Caco-2 (cell line): ENCODE measurements at regions not wholly inside any gene's neighbourhood (a gene's known extent, or its start where the extent isn't known, plus 50 kb on each side); places are given as distances from the start of the nearest gene placed in this dataset.

ENCODE experiments used
- BruUV-seq: library from RNA; stranded (reverse); fragments of 400-500 nt; replicated peaks from 2 replicates; lab custom pipeline; 2021; lab: Mats Ljungman, UMichigan
- CTCF ChIA-PET: fragments of 300-600 bp; sonication (Branson Sonifier 250); formaldehyde crosslinking; loops from one replicate; lab custom pipeline; 2022; ENCODE audit warnings: antibody characterized with exemption; lab: Charles Lee
- POLR2A ChIA-PET: fragments of 300-600 bp; sonication (Branson Sonifier 250); formaldehyde crosslinking; loops from one replicate; lab custom pipeline; 2022; ENCODE audit warnings: antibody characterized with exemption; lab: Charles Lee
- DNase-seq, 2 experiments: peaks; one replicate each; pipeline versions ENCODE4 v3.0.0 to v3.0.0-alpha.2; 2020 to 2022
- H3K27me3 ChIP-seq: replicated peaks from 2 replicates; pipeline ENCODE4 v1.6.0; 2011; ENCODE audit warnings: low read length; ENCODE audit not compliant: control insufficient read depth, insufficient read depth
- H3K36me3 ChIP-seq: 2 replicates; pipeline ENCODE4 v1.5.1; 2011; ENCODE audit warnings: low read length; ENCODE audit not compliant: control insufficient read depth, insufficient read depth
- H3K4me1 ChIP-seq: fragments of 250-450 bp; sonication (Bioruptor Pico); 2 replicates; pipeline ENCODE4 v1.5.1; 2020; ENCODE audit warnings: mild to moderate bottlenecking
- H3K4me3 ChIP-seq: 2 replicates; pipeline ENCODE4 v1.5.1; 2011; ENCODE audit warnings: low read depth, mild to moderate bottlenecking, control low read depth, low read length
- H3K9me3 ChIP-seq: fragments of 250-450 bp; sonication (Bioruptor Pico); 2 replicates; pipeline ENCODE4 v1.5.1; 2020; ENCODE audit warnings: mild to moderate bottlenecking, moderate library complexity
- H3K27ac Mint-ChIP-seq: one replicate; pipeline ENCODE4 v1.8.0; 2022; ENCODE audit warnings: mixed read lengths; ENCODE audit not compliant: unreplicated experiment
- H3K27me3 Mint-ChIP-seq: one replicate; pipeline ENCODE4 v1.8.0; 2022; ENCODE audit warnings: mixed read lengths; ENCODE audit not compliant: insufficient read depth, unreplicated experiment
- H3K36me3 Mint-ChIP-seq: one replicate; pipeline ENCODE4 v1.8.0; 2022; ENCODE audit warnings: mild to moderate bottlenecking, mixed read lengths; ENCODE audit not compliant: insufficient read depth, unreplicated experiment
- H3K4me1 Mint-ChIP-seq: one replicate; pipeline ENCODE4 v1.8.0; 2022; ENCODE audit warnings: low read depth, mixed read lengths; ENCODE audit not compliant: unreplicated experiment
- H3K4me3 Mint-ChIP-seq: one replicate; pipeline ENCODE4 v1.8.0; 2022; ENCODE audit warnings: mild to moderate bottlenecking, moderate library complexity, mixed read lengths; ENCODE audit not compliant: unreplicated experiment
- H3K9me3 Mint-ChIP-seq: one replicate; pipeline ENCODE4 v1.8.0; 2022; ENCODE audit warnings: mixed read lengths; ENCODE audit not compliant: unreplicated experiment
- intact Hi-C: fragments of 100-400 bp; cut with micrococcal nuclease; formaldehyde crosslinking; loops from one replicate; pipeline ENCODE4 v1.10.0; 2022; ENCODE audit not compliant: unreplicated experiment
- TF ChIP-seq, protein P1 (sequence below), 2 experiments: fragments of 200-600 bp in 1 of 2; IDR thresholded peaks; 1 replicate in 1 of 2; 2 replicates in 1 of 2; pipeline versions ENCODE4 v1.5.1 to v1.8.0; 2011 to 2022; ENCODE audit warnings: antibody characterized with exemption in 1 of 2, control low read depth in 1 of 2, inconsistent platforms in 1 of 2, low read depth in 1 of 2, low read length in 1 of 2, mild to moderate bottlenecking in 1 of 2, moderate library complexity in 1 of 2; ENCODE audit not compliant: insufficient read depth in 1 of 2, severe bottlenecking in 1 of 2, unreplicated experiment in 1 of 2

GRCh38 chr9:129561594-129562281 is 59.2 kb downstream of the C9orf50 start:
- H3K36me3 Mint-ChIP-seq = peaks cover 12% of the 10 kb centered on the region
- no peaks in the 10 kb centered on the region for H3K9me3 ChIP-seq
- intact Hi-C loops = no loop called here
- peaks cover 32% of the 10 kb centered on the region for H3K4me1 ChIP-seq
- no peaks in the 10 kb centered on the region for H3K36me3 ChIP-seq
- H3K27me3 Mint-ChIP-seq = no peaks in the 10 kb centered on the region
- H3K27me3 ChIP-seq = no peaks in the 10 kb centered on the region
- peaks cover 32% of the 10 kb centered on the region for H3K4me1 Mint-ChIP-seq
- H3K9me3 Mint-ChIP-seq = no peaks in the 10 kb centered on the region
- H3K27ac Mint-ChIP-seq = peak overlapping the region; percentile 33
- POLR2A ChIA-PET = no interaction called here
- CTCF ChIA-PET = no interaction called here
- H3K4me3 Mint-ChIP-seq = no peak overlapping the region
- TF ChIP-seq, protein P1, sequence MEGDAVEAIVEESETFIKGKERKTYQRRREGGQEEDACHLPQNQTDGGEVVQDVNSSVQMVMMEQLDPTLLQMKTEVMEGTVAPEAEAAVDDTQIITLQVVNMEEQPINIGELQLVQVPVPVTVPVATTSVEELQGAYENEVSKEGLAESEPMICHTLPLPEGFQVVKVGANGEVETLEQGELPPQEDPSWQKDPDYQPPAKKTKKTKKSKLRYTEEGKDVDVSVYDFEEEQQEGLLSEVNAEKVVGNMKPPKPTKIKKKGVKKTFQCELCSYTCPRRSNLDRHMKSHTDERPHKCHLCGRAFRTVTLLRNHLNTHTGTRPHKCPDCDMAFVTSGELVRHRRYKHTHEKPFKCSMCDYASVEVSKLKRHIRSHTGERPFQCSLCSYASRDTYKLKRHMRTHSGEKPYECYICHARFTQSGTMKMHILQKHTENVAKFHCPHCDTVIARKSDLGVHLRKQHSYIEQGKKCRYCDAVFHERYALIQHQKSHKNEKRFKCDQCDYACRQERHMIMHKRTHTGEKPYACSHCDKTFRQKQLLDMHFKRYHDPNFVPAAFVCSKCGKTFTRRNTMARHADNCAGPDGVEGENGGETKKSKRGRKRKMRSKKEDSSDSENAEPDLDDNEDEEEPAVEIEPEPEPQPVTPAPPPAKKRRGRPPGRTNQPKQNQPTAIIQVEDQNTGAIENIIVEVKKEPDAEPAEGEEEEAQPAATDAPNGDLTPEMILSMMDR (IDR thresholded peaks at IDR 0.05; ENCODE audit: insufficient read depth in 1 of 2, low read depth in 1 of 2, low read length in 1 of 2, severe bottlenecking in 1 of 2, unreplicated experiment in 1 of 2) = no peak
- H3K4me3 ChIP-seq = no peak overlapping the region
- BruUV-seq = no TSS peak
- DNase-seq = no peak

GRCh38 chr9:129560881-129561306 is 60.0 kb downstream of the C9orf50 start:
- H3K4me3 Mint-ChIP-seq = no peak overlapping the region
- no TSS peak for BruUV-seq
- DNase-seq = no peak
- H3K9me3 Mint-ChIP-seq = no peaks in the 10 kb centered on the region
- peak overlapping the region; percentile 33 for H3K27ac Mint-ChIP-seq
- intact Hi-C loops = no loop called here
- H3K4me3 ChIP-seq = no peak overlapping the region
- ChIA-PET POLR2A (no interaction called here), CTCF (interaction anchor here (0.6 kb wide), 1 partner anchor 238 kb away, joined by 4 read pairs; no protein-coding TSS in a partner anchor)
- peaks cover 39% of the 10 kb centered on the region for H3K4me1 ChIP-seq
- no peaks in the 10 kb centered on the region for H3K27me3 ChIP-seq
- no peaks in the 10 kb centered on the region for H3K36me3 ChIP-seq
- no peaks in the 10 kb centered on the region for H3K9me3 ChIP-seq
- H3K27me3 Mint-ChIP-seq = no peaks in the 10 kb centered on the region
- H3K4me1 Mint-ChIP-seq = peaks cover 36% of the 10 kb centered on the region
- TF ChIP-seq, protein P1 (IDR thresholded peaks at IDR 0.05; ENCODE audit: insufficient read depth in 1 of 2, low read depth in 1 of 2, low read length in 1 of 2, severe bottlenecking in 1 of 2, unreplicated experiment in 1 of 2) = no peak
- peaks cover 18% of the 10 kb centered on the region for H3K36me3 Mint-ChIP-seq

- ChIA-PET CTCF (interaction anchor here (1.1 to 1.3 kb wide), 2 partner anchors 38 to 64 kb away, joined by 3 read pairs; no protein-coding TSS in a partner anchor), POLR2A (interaction anchor here (0.5 to 1.3 kb wide), 2 partner anchors 64 to 120 kb away, joined by 3 read pairs; no protein-coding TSS in a partner anchor)
- Mint-ChIP-seq H3K27ac (peak overlapping the region; percentile 73), H3K4me1 (peaks cover 36% of the 10 kb centered on the region), H3K36me3 (peaks cover 18% of the 10 kb centered on the region), H3K9me3 (no peaks in the 10 kb centered on the region), H3K4me3 (no peak overlapping the region), H3K27me3 (no peaks in the 10 kb centered on the region)
- Histone ChIP-seq H3K4me3 (no peak overlapping the region), H3K9me3 (no peaks in the 10 kb centered on the region), H3K27me3 (no peaks in the 10 kb centered on the region), H3K4me1 (peaks cover 43% of the 10 kb centered on the region), H3K36me3 (no peaks in the 10 kb centered on the region)
- DNase-seq = peak in 1 of 2 experiments; percentile 58
- BruUV-seq = no TSS peak
- intact Hi-C loops = loop anchor here (5.0 kb wide), 1 partner anchor 38 kb away; no protein-coding TSS in a partner anchor
- TF ChIP-seq, protein P1 (IDR thresholded peaks at IDR 0.05; ENCODE audit: insufficient read depth in 1 of 2, low read depth in 1 of 2, low read length in 1 of 2, severe bottlenecking in 1 of 2, unreplicated experiment in 1 of 2) = no peak
These were observed 61.4 kb downstream of the C9orf50 start for GRCh38 chr9:129559506-129559881.
